ENCODE measurements at regions not wholly inside any gene's neighbourhood (a gene's known extent, or its start where the extent isn't known, plus 50 kb on each side); places are given as distances from the start of the nearest gene placed in this dataset.

GRCh38 chr2:204268458-204268857, 276.8 kb upstream of the PARD3B start:
- Histone ChIP-seq H3K27me3 (peaks cover 3% of the 10 kb centered on the region), H3K4me1 (replicated peaks in 1 of 2) (no peaks in the 10 kb centered on the region), H3K27ac (no peak overlapping the region), H3K36me3 (replicated peaks in 1 of 2) (no peaks in the 10 kb centered on the region), H3K9me3 (replicated peaks in 1 of 3) (no peaks in the 10 kb centered on the region), H3K4me3 (no peak overlapping the region)
- no peak for DNase-seq
- no peak for TF ChIP-seq POLR2A (IDR thresholded peaks at IDR 0.05)
- TF ChIP-seq CTCF (IDR thresholded peaks at IDR 0.05), result no peak
- intact Hi-C loops (cut with DNase I), result no loop called here
- 90 to 93% (median 92%) methylated on average over 5 of the region's 5 CpGs for WGBS, 4 donors

GRCh38 chr2:204268971-204269370, 276.3 kb upstream of the PARD3B start:
- Histone ChIP-seq H3K4me3 (no peak overlapping the region), H3K9me3 (replicated peaks in 1 of 3) (no peaks in the 10 kb centered on the region), H3K4me1 (replicated peaks in 1 of 2) (no peaks in the 10 kb centered on the region), H3K36me3 (replicated peaks in 1 of 2) (no peaks in the 10 kb centered on the region), H3K27ac (no peak overlapping the region), H3K27me3 (peaks cover 3% of the 10 kb centered on the region)
- TF ChIP-seq CTCF (IDR thresholded peaks at IDR 0.05) (no peak), POLR2A (IDR thresholded peaks at IDR 0.05) (no peak)
- DNase-seq, result no peak
- intact Hi-C loops (cut with DNase I), result no loop called here
- WGBS, 4 donors, result 69 to 87% (median 80%) methylated on average over 3 of the region's 3 CpGs

- Histone ChIP-seq H3K4me3 (no peak overlapping the region), H3K4me1 (replicated peaks in 1 of 2) (no peaks in the 10 kb centered on the region), H3K27me3 (peaks cover 3% of the 10 kb centered on the region), H3K36me3 (replicated peaks in 1 of 2) (no peaks in the 10 kb centered on the region), H3K27ac (no peak overlapping the region), H3K9me3 (replicated peaks in 1 of 3) (no peaks in the 10 kb centered on the region)
- 68 to 79% (median 72%) methylated on average over 3 of the region's 3 CpGs for WGBS, 4 donors
- no peak for DNase-seq
- TF ChIP-seq CTCF (IDR thresholded peaks at IDR 0.05) (no peak), POLR2A (IDR thresholded peaks at IDR 0.05) (no peak)
- intact Hi-C loops (cut with DNase I), result no loop called here
These were observed 273.2 kb upstream of the PARD3B start for GRCh38 chr2:204272089-204272488.

- Histone ChIP-seq H3K36me3 (replicated peaks in 1 of 2) (no peaks in the 10 kb centered on the region), H3K9me3 (replicated peaks in 1 of 3) (no peaks in the 10 kb centered on the region), H3K4me3 (no peak overlapping the region), H3K4me1 (replicated peaks in 1 of 2) (no peaks in the 10 kb centered on the region), H3K27me3 (peaks cover 3% of the 10 kb centered on the region), H3K27ac (no peak overlapping the region)
- intact Hi-C loops (cut with DNase I), result no loop called here
- 80 to 93% (median 85%) methylated on average over 2 of the region's 2 CpGs for WGBS, 4 donors
- TF ChIP-seq CTCF (IDR thresholded peaks at IDR 0.05) (no peak), POLR2A (IDR thresholded peaks at IDR 0.05) (no peak)
- no peak for DNase-seq
These were observed 272.5 kb upstream of the PARD3B start for GRCh38 chr2:204272610-204273287.
